B cell (primary cell): ENCODE measurements at regions not wholly inside any gene's neighbourhood (a gene's known extent, or its start where the extent isn't known, plus 50 kb on each side); places are given as distances from the start of the nearest gene placed in this dataset.

Experiments
- ATAC-seq: fragments of 200-7000 bp; cut with Tn5 transposase; one replicate; pipeline ENCODE4 v1.10.0; 2021; ENCODE audit warnings: low read depth, mild to moderate bottlenecking, moderate number of reproducible peaks, moderate library complexity
- CTCF ChIA-PET: fragments of 350-600 bp; sonication (Branson Sonifier 250); formaldehyde crosslinking; loops from one replicate; lab custom pipeline; 2021; ENCODE audit warnings: antibody characterized with exemption, inconsistent platforms; lab: Charles Lee
- POLR2A ChIA-PET: fragments of 350-600 bp; sonication (Branson Sonifier 250); formaldehyde crosslinking; loops from one replicate; lab custom pipeline; 2021; ENCODE audit warnings: antibody characterized with exemption; lab: Charles Lee
- DNase-seq: peaks from one replicate; pipeline ENCODE4 v3.0.0; 2013
- H2AFZ ChIP-seq: 2 replicates; pipeline ENCODE4 v1.6.1; 2012; ENCODE audit warnings: mild to moderate bottlenecking, low read depth, low read length; ENCODE audit not compliant: insufficient read depth, poor library complexity, severe bottlenecking
- H3K27ac ChIP-seq, 2 donors: 1 replicate in 1 of 2; 2 replicates in 1 of 2; pipeline ENCODE4 v1.5.1; 2012 to 2013; ENCODE audit warnings: low read length in 2 of 2, mild to moderate bottlenecking in 2 of 2, moderate library complexity in 1 of 2
- H3K27me3 ChIP-seq, 4 experiments: fragments of 200-600 bp in 1 of 4; sonication (generic) in 1 of 4; replicated peaks in 1 of 4; 1 replicate in 2 of 4; 2 replicates in 2 of 4; pipeline versions ENCODE4 v1.6.1 to v1.7.0; 2013 to 2016; ENCODE audit warnings: low read length in 3 of 4, mild to moderate bottlenecking in 2 of 4, mixed read lengths in 1 of 4, moderate library complexity in 1 of 4; ENCODE audit not compliant: insufficient read depth in 4 of 4, control insufficient read depth in 3 of 4; ENCODE audit errors: control extremely low read depth in 1 of 4
- H3K36me3 ChIP-seq, 2 experiments: replicated peaks in 1 of 2; 1 replicate in 1 of 2; 2 replicates in 1 of 2; pipeline versions ENCODE4 v1.6.1 to v1.7.1; 2013; ENCODE audit warnings: low read length in 1 of 2; ENCODE audit not compliant: insufficient read depth in 2 of 2, control insufficient read depth in 1 of 2; ENCODE audit errors: control extremely low read depth in 1 of 2, extremely low read depth in 1 of 2
- H3K4me1 ChIP-seq, 2 donors: fragments of 200-600 bp in 1 of 2; sonication (generic) in 1 of 2; 1 replicate in 1 of 2; 2 replicates in 1 of 2; pipeline versions ENCODE4 v1.5.1 to v1.6.1; 2013 to 2017; ENCODE audit warnings: low read length in 2 of 2; ENCODE audit not compliant: control insufficient read depth in 2 of 2, insufficient read depth in 2 of 2
- H3K4me2 ChIP-seq: replicated peaks from 2 replicates; pipeline ENCODE3; 2012; ENCODE audit warnings: mild to moderate bottlenecking, low read depth, low read length; ENCODE audit not compliant: poor library complexity, severe bottlenecking
- H3K4me3 ChIP-seq, 5 experiments: fragments of 200-600 bp in 1 of 5; sonication (generic) in 1 of 5; 1 replicate in 3 of 5; 2 replicates in 2 of 5; pipeline versions ENCODE4 v1.5.1 to v1.7.0; 2011 to 2016; ENCODE audit warnings: low read length in 4 of 5, mild to moderate bottlenecking in 4 of 5, low read depth in 2 of 5, control low read depth in 1 of 5, moderate library complexity in 1 of 5; ENCODE audit not compliant: insufficient read depth in 1 of 5; ENCODE audit errors: control extremely low read depth in 1 of 5, extremely low read depth in 1 of 5
- H3K79me2 ChIP-seq: fragments of 200-600 bp; sonication (generic); one replicate; pipeline ENCODE4 v1.6.0; 2016; ENCODE audit warnings: low read length; ENCODE audit not compliant: control insufficient read depth, insufficient read depth
- H3K9ac ChIP-seq: fragments of 200-600 bp; sonication (generic); 2 replicates; pipeline ENCODE4 v1.6.1; 2017; ENCODE audit warnings: mild to moderate bottlenecking, low read length, moderate library complexity
- H3K9me3 ChIP-seq, 3 donors: one replicate each; pipeline versions ENCODE4 v1.6.1 to v1.7.1; 2013; ENCODE audit warnings: low read length in 2 of 3; ENCODE audit not compliant: control insufficient read depth in 2 of 3, insufficient read depth in 1 of 3; ENCODE audit errors: control extremely low read depth in 1 of 3
- H4K20me1 ChIP-seq: 2 replicates; pipeline ENCODE4 v1.6.0; 2012; ENCODE audit warnings: mild to moderate bottlenecking, low read length; ENCODE audit not compliant: insufficient read depth, control insufficient read depth, poor library complexity, severe bottlenecking
- H3K27ac Mint-ChIP-seq: one replicate; pipeline ENCODE4 v1.8.0; 2021; ENCODE audit warnings: mixed read lengths
- H3K27me3 Mint-ChIP-seq: one replicate; pipeline ENCODE4 v1.8.0; 2021; ENCODE audit warnings: mixed read lengths
- H3K4me1 Mint-ChIP-seq: one replicate; pipeline ENCODE4 v1.8.0; 2021; ENCODE audit warnings: mixed read lengths
- H3K4me3 Mint-ChIP-seq: one replicate; pipeline ENCODE4 v1.8.0; 2021; ENCODE audit warnings: mixed read lengths
- H3K9me3 Mint-ChIP-seq: one replicate; pipeline ENCODE4 v1.8.0; 2022; ENCODE audit warnings: mixed read lengths; ENCODE audit not compliant: insufficient read depth
- EZH2 ChIP-seq: IDR thresholded peaks from 2 replicates; pipeline ENCODE4 v1.6.1; 2012; ENCODE audit warnings: borderline replicate concordance, low read depth, mild to moderate bottlenecking, moderate library complexity, low read length; ENCODE audit not compliant: insufficient read depth, poor library complexity, severe bottlenecking
- WGBS: methylation state at CpG from one replicate; pipeline ENCODE4 v1.1.5; 2013; ENCODE audit warnings: missing lambda C conversion rate; ENCODE audit not compliant: insufficient coverage; 5-methylcytosine and 5-hydroxymethylcytosine counted together
- intact Hi-C: fragments of 100-400 bp; cut with micrococcal nuclease; formaldehyde crosslinking; loops from one replicate; pipeline ENCODE4 v1.10.0; 2022
- TF ChIP-seq, protein P1 (sequence below): fragments of 200-600 bp; IDR thresholded peaks from one replicate; pipeline ENCODE4 v1.8.0; 2022; ENCODE audit warnings: antibody characterized with exemption, mild to moderate bottlenecking

DNA sequence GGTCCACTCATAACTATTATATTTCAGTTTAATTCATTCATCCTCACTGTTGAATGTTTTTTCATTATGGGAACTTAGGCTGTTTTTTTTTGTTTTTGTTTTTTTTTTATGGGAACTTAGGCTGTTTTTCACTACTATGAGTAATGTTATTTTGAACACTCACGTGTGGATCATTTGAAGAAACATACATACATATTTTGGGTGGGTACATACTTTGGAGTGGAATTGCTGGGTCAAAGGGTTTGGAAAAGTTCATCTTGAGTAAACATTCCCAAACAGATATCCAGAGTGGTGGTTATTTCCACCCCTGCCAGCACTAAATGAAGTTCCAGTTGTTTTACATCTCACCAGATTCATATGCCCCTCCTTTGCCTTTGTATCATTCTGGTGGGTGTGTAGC, 584.4 kb downstream of the PSAT1 start:
- TF ChIP-seq, protein P1, sequence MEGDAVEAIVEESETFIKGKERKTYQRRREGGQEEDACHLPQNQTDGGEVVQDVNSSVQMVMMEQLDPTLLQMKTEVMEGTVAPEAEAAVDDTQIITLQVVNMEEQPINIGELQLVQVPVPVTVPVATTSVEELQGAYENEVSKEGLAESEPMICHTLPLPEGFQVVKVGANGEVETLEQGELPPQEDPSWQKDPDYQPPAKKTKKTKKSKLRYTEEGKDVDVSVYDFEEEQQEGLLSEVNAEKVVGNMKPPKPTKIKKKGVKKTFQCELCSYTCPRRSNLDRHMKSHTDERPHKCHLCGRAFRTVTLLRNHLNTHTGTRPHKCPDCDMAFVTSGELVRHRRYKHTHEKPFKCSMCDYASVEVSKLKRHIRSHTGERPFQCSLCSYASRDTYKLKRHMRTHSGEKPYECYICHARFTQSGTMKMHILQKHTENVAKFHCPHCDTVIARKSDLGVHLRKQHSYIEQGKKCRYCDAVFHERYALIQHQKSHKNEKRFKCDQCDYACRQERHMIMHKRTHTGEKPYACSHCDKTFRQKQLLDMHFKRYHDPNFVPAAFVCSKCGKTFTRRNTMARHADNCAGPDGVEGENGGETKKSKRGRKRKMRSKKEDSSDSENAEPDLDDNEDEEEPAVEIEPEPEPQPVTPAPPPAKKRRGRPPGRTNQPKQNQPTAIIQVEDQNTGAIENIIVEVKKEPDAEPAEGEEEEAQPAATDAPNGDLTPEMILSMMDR, result no peak
- no peak for TF ChIP-seq EZH2
- ATAC-seq (no peak), DNase-seq (no peak)
- H3K9me3 Mint-ChIP-seq, result no peaks in the 10 kb centered on the region
- Histone ChIP-seq H3K27me3 (no peaks in the 10 kb centered on the region), H3K4me2 (no peak overlapping the region), H4K20me1 (no peaks in the 10 kb centered on the region), H2AFZ (no peak overlapping the region), H3K36me3 (no peaks in the 10 kb centered on the region), H3K4me1 (no peaks in the 10 kb centered on the region), H3K27ac (no peak overlapping the region), H3K4me3 (no peak overlapping the region), H3K9ac (no peak overlapping the region), H3K79me2 (no peaks in the 10 kb centered on the region), H3K9me3 (no peaks in the 10 kb centered on the region)
- POLR2A ChIA-PET, result no interaction called here
- WGBS, result no CpG with 5 or more reads among the region's 1 CpG
- H3K4me1 Mint-ChIP-seq, result no peaks in the 10 kb centered on the region
- no peak overlapping the region for H3K27ac Mint-ChIP-seq
- H3K27me3 Mint-ChIP-seq, result no peaks in the 10 kb centered on the region
- H3K4me3 Mint-ChIP-seq, result no peak overlapping the region
- CTCF ChIA-PET, result no interaction called here
- intact Hi-C loops, result no loop called here

DNA sequence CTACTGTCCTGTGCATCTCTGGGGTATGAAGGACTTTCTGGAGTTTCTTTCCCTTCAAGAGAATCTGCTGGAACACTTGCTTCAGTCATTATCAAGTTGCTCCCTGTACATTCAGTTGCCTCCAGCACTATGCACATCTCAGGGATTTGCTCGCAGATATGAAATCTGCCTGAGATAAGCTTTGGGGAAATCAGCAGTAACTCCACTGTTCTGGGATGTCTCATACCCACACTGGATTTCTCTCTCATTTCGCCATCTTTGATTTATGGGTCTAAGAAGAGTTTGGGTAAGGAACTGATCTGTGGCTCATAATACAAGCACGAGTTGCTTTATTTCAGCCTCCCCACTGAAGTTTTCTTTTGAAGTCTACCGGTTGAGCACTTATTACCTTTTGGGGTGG, 585.6 kb downstream of the PSAT1 start:
- Histone ChIP-seq H3K79me2 (no peaks in the 10 kb centered on the region), H3K4me2 (no peak overlapping the region), H3K4me1 (no peaks in the 10 kb centered on the region), H3K9me3 (no peaks in the 10 kb centered on the region), H3K27ac (no peak overlapping the region), H3K27me3 (no peaks in the 10 kb centered on the region), H3K9ac (no peak overlapping the region), H3K4me3 (no peak overlapping the region), H2AFZ (no peak overlapping the region), H4K20me1 (no peaks in the 10 kb centered on the region), H3K36me3 (no peaks in the 10 kb centered on the region)
- ChIA-PET CTCF (no interaction called here), POLR2A (no interaction called here)
- no peaks in the 10 kb centered on the region for H3K9me3 Mint-ChIP-seq
- intact Hi-C loops, result no loop called here
- DNase-seq (no peak), ATAC-seq (no peak)
- H3K27me3 Mint-ChIP-seq, result no peaks in the 10 kb centered on the region
- WGBS, result 100% methylated on average over 1 of the region's 4 CpGs
- TF ChIP-seq, protein P1, result no peak
- TF ChIP-seq EZH2, result no peak
- no peak overlapping the region for H3K4me3 Mint-ChIP-seq
- no peak overlapping the region for H3K27ac Mint-ChIP-seq
- H3K4me1 Mint-ChIP-seq, result no peaks in the 10 kb centered on the region
